ENCODE measurements at regions not wholly inside any gene's neighbourhood (a gene's known extent, or its start where the extent isn't known, plus 50 kb on each side); places are given as distances from the start of the nearest gene placed in this dataset.

- no peak overlapping the region for H3K4me3 ChIP-seq (ENCODE audit: low read depth, low read length)
- TF ChIP-seq CTCF (IDR thresholded peaks at IDR 0.05; ENCODE audit: insufficient read depth, low read length) = no peak
- no peak for DNase-seq (ENCODE audit: low read depth)
These were observed 1236.5 kb downstream of the FSTL5 start for GRCh38 chr4:160927311-160927710.

DNA sequence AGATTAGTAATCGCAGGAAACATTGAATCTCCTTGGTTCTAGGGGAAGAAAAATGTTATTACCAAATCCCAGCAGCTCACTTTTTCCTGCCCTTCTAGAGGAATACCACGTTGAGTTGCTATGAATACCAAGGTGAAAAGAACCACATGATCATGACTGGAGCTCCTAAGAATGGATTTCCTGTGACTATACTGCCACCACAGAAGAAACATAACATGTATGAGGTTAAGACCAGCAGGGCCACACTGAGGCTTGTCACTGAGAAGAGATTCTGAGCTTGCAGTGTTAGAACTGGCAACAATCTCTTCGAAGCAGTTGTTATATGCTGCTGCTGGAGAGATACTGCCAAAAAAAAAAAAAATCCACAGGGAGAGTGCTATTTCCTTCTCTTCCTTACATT lies 1235.3 kb downstream of the FSTL5 start:
- no peak overlapping the region for H3K4me3 ChIP-seq (ENCODE audit: low read depth, low read length)
- no peak for TF ChIP-seq CTCF (IDR thresholded peaks at IDR 0.05; ENCODE audit: insufficient read depth, low read length)
- no peak for DNase-seq (ENCODE audit: low read depth)

- no peak overlapping the region for H3K4me3 ChIP-seq (ENCODE audit: low read depth, low read length)
- DNase-seq (ENCODE audit: low read depth) = no peak
- TF ChIP-seq CTCF (IDR thresholded peaks at IDR 0.05; ENCODE audit: insufficient read depth, low read length) = no peak
These were observed 1216.1 kb downstream of the FSTL5 start for GRCh38 chr4:160947653-160948052.

- DNase-seq (ENCODE audit: low read depth) = no peak
- TF ChIP-seq CTCF (IDR thresholded peaks at IDR 0.05; ENCODE audit: insufficient read depth, low read length) = no peak
- H3K4me3 ChIP-seq (ENCODE audit: low read depth, low read length) = no peak overlapping the region
These were observed 1206.9 kb downstream of the FSTL5 start for GRCh38 chr4:160956875-160957274.

- no peak for TF ChIP-seq CTCF (IDR thresholded peaks at IDR 0.05; ENCODE audit: insufficient read depth, low read length)
- H3K4me3 ChIP-seq (ENCODE audit: low read depth, low read length) = no peak overlapping the region
- DNase-seq (ENCODE audit: low read depth) = no peak
These were observed 1193.9 kb downstream of the FSTL5 start for GRCh38 chr4:160969925-160970324.

GRCh38 chr4:160980091-160980490 lies 1183.7 kb downstream of the FSTL5 start:
- no peak overlapping the region for H3K4me3 ChIP-seq (ENCODE audit: low read depth, low read length)
- no peak for DNase-seq (ENCODE audit: low read depth)
- no peak for TF ChIP-seq CTCF (IDR thresholded peaks at IDR 0.05; ENCODE audit: insufficient read depth, low read length)

DNA sequence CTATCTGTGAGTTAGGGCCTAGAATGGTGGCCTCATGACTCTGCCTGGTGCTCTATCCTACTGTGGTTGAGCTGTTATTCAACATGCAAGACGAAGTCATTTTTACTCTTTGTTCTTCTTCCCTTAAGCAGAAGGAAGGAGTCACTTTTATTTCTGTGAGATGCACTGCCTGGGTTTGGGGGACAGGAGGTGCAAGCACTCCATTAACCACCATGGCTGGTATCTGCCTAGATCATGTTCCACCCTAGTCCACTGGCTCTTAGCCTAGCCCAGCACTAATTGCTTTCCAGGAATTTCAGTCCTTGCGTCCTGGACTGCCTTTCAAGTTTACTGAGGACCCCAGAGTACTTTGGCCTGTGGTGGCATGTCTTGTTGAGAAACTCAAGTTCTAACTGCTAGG lies 1182.7 kb downstream of the FSTL5 start:
- no peak overlapping the region for H3K4me3 ChIP-seq (ENCODE audit: low read depth, low read length)
- TF ChIP-seq CTCF (IDR thresholded peaks at IDR 0.05; ENCODE audit: insufficient read depth, low read length) = no peak
- DNase-seq (ENCODE audit: low read depth) = no peak

Measured in fibroblast of the aortic adventitia (primary cell).